Left lobe of liver (tissue), 2 donors: ENCODE measurements at regions not wholly inside any gene's neighbourhood (a gene's known extent, or its start where the extent isn't known, plus 50 kb on each side); places are given as distances from the start of the nearest gene placed in this dataset.
"Not testable (repeated sequence)": the region's sequence is repeated elsewhere in the genome, so short reads cannot be mapped to it uniquely, and the experiment has no call there.

Experiments
- ATAC-seq: fragments of 200-7000 bp; cut with Tn5 transposase; one replicate; pipeline ENCODE4 v1.9.1; 2020; ENCODE audit warnings: mild to moderate bottlenecking, moderate library complexity
- DNase-seq: peaks from one replicate; pipeline ENCODE4 v3.0.0-alpha.2; 2020; ENCODE audit warnings: low spot score
- donor health status: DM: no; HTN: no; CAD: no; lungs with moderate emphysema.
- donor health status: DM: no; HTN: yes; CAD: no.

DNA sequence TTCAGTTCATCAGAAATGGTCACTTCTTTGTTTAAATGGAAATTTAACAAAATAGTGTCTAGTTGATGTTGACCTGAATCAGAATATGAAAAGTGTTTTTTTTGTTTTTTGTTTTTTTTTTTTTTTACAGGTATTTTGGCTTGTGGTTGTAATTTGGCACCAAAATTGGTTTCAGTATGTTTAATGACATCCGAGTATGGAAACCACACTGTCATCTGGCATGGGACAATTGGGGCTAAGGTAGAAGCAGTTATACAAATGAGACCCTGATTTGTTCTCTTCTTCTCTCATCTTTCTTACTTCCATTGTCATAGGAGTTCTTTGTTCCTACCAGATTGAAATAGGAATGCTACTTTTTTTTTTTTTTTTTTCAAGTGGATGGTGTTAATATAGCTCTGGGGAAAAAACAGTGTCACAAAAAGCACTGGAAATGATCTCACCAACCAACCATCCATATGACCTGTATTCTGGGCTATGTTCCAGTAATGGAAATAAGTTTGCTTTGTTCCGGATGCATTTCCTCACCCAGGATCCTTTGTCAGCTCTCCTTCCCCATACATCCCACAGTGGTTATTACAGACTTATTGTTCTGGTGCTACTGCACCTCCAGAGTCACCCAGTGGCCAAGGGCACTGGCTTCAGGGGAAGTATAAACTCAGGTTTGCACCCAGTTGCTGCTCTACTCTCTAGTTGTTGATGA, 95.8 kb downstream of the ATXN3L start:
- DNase-seq (no peak), ATAC-seq (peak; percentile 13)

DNA sequence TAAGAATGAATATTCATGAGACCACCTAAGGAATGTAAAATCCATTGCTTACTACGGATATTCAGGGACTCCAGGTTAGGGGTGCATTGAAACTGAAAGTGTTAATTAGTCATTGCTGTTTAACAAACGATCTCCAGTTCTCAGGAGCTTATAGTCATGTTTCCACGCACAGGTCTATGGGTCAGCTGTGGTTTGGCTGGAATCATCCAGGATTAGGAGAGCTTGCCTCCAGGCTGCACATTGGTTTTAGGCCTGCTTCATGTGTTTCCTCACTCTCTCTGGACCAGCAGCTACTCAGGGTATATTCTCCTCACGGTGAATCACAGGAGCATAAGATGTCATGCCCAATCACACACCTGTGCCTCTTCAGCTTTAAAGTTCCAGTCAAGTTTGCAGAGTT, 98.9 kb downstream of the ATXN3L start:
- DNase-seq (no peak), ATAC-seq (peak; percentile 66)

DNA sequence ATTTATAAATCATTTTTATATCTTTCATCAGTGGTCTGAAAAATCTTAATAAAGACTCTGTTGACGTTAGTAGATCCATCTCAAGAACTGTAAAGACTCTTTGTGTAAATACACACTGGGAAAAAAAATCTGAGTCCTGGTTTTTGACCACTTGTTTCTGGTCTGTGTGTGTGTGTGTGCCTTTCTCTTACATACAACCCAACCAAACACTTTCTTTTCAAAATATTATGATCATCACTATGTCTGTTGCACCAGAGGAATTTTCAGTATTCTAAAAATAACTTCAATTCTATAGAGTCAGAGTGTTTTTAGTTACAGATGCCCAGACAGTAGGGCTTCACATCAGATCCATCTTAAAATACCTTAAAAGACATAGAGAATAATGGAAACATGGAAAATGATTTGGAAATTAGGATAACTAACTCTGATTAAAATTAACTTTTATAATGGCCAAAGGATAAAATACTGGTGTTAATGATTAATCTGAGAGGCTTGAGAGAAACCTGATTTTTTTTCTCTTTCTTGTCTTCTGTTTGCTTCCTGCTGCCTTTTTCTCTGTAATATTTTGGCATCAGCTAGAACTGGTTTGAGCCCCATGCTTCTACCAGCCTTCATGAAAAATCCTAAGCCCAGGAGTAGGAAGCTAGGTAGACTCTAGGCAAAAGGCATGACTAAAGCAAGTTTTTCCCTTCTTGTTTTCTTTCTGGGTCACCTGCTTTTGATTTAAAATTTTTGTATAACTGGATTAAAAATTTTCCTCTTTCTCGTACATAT, 99.7 kb downstream of the ATXN3L start:
- DNase-seq: no peak
- ATAC-seq: peak; percentile 38

DNA sequence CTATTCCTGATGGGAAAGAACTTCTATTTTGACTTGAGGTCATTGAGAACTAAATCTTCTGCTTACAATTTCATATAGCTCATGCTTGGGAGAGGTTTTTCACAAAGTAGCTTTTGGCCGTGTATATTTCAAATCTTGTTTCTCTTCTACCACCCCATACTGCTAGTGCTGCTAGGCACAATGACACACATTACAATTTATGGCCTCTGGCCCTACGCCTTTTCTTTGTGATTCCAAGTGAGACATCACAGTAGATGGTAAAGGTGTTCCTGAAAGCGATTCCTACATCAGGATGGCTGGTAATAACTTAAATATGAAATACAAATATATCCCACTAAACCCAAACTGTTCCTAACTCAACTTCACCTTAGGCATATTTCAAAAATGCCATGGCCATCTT, 101.1 kb downstream of the ATXN3L start:
- no peak for ATAC-seq
- no peak for DNase-seq

DNA sequence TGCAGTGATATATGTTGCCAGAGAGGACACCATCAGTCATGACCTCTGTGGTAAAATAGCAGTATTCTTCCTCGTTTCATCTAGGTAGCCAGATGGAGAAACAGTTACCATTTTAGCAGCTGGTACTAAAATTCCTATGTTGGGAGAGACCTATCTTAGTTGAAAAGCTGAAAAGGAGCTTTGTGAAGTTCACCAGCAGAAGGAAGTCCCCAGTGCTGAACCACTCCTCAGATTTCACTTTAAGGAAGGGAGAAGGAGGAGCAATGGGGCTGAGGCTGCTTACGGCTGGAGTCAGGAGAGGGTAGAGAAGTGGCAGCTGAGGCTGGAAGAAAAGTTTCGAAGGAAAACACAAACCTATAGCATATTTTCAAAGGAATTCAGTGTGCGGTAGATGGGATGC, 103.7 kb downstream of the ATXN3L start:
- ATAC-seq (no peak), DNase-seq (no peak)

DNA sequence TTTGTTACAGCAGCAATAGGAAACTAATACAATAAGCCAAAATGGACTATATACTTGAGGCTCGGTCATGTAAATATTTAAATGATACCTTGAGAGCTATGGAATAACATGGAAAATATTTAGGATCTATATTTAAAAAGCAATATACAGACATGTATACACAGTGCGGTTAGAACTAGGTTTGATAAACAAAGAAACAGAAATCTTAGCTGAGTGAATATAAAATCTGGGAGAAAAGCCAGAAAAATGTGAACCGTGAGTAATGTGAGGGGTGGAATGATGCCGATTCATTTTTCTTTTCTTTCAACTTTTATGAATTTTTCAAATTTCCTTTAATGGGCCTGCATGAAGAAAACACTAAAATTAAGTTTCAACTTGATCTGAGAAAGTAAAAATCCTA, 104.1 kb downstream of the ATXN3L start:
- no peak for DNase-seq
- no peak for ATAC-seq

DNA sequence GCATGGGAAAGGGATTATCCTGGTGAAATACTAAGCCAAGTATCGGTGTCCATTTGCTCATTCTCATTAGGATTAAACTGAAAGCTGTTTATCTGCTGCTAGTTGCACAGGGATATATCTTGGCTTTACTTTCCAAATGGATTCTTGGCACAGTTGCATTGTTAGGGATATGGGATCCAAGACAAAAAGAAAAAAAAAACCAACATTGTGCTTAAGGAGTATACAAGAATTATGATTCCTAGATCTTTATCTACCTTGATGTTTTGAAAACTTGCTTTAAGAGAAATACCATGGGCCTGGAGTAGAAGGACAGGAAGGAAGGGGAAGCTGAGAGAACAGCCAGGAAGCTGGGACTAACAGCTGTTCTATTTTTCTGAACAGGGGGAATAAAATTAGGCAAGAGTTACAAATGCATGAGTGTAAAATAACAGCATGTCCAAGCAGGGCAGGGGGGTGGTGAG, 107.6 kb downstream of the ATXN3L start:
- ATAC-seq (no peak), DNase-seq (no peak)

DNA sequence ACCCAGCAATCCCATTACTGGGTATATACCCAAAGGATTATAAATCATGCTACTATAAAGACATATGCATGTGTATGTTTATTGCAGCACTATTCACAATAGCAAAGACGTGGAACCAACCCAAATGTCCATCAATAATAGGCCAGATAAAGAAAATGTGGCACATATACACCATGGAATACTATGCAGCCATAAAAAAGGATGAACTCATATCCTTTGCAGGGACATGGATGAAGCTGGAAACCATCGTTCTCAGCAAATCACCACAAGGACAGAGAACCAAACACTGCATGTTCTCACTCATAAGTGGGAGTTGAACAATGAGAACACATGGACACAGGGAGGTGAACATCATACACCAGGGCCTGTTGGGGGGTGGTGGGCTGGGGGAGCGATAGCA, 109.7 kb downstream of the ATXN3L start:
- not testable (repeated sequence) for ATAC-seq, DNase-seq

DNA sequence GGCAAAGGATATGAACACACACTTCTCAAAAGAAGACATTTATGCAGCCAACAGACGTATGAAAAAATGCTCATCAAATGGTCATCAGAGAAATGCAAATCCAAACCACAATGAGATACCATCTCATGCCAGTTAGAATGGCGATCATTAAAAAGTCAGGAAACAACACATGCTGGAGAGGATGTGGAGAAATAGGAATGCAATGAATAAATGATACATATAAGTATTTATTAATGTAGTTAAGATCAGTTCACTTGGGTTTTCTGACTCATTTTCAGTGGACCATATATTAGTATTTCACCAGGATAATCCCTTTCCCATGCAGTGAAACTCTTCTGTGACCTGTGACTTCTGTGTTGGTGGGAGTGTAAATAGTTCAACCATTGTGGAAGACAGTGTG, 110.1 kb downstream of the ATXN3L start:
- not testable (repeated sequence) for DNase-seq, ATAC-seq

DNA sequence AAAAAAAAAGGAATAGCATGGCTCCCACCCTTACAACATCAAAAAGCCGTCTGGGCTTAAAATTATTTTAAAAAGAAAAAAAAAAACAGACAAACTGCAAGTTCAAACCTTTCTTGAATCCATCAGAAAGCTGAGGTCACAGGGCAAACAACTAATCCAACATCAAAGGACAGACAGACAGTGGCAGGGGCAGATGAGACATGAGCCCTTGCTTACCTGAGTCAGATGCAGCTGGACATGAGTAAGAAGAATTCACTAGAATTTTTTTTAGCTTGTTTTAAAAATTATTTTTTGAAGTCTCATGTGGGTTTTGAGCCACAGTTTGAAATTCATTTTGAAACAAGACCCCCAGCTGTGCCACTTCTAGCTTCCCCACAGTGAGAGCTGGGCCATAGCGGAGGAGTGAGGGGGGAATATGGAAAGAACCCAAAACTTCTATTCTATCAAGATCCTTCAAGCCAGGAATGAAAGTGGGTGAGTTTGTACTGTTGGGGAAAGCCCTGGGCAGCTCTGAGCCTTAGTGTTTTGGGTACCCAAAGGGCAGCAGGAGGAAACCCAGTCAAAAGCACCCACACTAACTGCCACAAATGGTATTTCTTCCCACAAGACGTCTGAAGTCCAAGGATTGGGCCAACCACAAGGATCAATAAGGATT, 111.4 kb downstream of the ATXN3L start:
- no peak for DNase-seq
- ATAC-seq: no peak

DNA sequence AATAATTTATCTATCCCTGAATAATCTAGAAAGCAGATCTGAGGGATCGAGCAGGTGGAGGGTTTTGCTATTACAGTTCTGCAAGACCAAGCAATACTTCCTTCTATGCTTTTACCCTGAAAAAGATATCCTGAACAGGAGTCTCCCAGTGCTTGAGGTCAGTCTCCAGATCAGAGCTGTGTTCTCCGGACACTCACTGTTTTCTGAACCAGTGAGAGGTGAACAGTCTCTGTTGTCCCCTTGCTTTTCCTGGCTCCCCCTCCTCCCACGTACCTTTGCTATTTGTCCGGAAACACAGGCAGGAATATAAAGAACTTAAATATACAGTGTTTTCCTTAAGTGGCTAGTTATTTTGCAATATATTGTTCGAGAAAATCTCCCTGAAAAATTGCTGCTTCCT, 116.6 kb downstream of the ATXN3L start:
- no peak for DNase-seq

DNA sequence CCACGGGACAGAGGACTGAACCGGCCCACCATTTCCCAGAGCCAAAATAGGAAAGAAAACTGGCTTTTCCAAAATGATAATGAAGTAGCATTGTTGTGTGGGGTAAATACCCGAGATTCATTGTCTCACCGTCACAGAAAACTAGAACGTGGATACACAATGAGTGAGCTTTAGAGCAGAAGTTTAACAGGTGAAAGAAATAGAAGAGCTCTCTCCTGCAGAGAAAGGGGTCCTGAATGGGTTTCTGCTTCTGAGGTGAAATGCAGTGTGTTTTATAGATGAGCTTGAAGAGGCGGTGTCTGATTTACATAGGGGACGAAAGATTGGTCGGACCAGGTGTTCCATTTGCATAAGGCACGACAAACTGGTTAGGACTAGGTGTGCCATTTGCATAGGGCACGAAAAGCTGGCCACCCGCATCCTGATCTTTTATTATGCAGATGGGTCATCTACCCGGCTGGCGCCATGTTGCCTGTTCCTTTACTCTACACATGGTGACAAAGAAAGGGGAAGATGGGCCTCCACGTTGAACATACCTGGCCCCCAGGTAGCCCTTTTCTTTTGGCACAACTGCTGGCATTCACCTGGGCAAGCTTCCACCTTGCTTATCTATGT, 118.1 kb downstream of the ATXN3L start:
- no peak for ATAC-seq
- no peak for DNase-seq

More for the DNA sequence above, 116.6 kb downstream of the ATXN3L start:
- no peak for ATAC-seq

DNA sequence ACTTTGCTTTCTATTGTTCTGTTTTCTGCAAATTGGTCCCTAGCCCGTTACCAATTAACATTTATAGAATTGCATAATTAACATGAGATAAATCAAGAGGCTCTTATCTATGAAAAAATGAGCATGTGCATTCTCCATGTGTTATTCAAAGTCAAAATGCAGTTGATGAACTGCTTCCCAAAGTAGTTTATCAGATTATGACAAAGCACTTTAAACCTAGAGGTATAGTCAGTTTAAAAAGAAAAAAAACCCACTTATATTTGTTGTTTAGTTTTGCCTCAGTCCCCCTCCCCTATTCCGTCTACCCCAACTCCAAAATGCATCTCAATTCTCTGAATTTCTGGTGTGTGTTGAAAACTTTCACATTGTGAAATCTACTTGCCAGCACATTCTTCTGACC, 119.5 kb downstream of the ATXN3L start:
- no peak for DNase-seq
- no peak for ATAC-seq

DNA sequence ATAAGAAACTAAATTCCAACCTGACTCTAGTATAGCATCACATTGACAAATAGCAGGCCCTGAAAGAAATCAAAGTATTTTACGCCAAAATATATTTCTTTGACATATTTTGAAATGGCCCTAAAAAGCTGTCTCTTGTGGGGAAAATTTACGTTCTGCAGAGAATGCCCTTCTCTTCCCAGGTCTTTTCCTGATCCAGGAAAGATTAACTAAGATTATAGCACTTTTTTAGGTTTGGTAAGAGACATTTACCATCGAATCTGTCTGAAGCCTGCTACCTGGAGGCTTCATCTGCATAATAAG, 121.1 kb downstream of the ATXN3L start:
- no peak for ATAC-seq
- no peak for DNase-seq

DNA sequence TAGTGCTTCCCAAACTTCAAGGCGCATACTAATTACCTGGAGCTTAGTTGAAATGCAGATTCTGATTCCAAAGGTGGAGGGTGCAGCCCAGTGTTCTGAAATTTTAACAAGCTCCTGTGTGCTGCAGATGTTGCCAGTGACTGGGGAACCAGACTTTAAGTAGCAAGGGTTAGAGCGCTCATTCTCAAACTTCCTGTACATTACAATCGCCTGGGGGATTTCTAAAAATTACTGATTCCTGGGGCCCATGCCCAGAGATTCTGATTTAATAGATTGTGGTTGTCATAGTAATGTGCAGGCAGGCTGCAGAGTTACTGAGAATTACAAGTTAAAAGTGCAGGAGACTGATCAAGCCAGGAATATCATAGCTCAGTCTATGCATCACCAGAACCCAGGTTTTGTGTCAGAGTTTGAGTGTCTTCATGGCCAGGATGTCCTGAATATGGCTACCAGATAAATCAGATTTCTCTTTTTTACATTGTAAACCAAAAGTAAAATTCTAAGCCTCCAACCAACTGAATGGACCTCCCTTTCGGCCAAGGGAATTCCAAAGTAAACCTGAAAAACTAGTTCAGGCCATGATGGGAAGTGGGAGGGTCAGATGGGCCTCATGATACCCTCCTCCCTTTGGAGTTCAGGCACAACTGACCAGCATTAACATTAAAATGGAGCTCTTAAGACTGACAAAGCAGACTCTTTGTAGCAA, 121.6 kb downstream of the ATXN3L start:
- no peak for ATAC-seq

DNA sequence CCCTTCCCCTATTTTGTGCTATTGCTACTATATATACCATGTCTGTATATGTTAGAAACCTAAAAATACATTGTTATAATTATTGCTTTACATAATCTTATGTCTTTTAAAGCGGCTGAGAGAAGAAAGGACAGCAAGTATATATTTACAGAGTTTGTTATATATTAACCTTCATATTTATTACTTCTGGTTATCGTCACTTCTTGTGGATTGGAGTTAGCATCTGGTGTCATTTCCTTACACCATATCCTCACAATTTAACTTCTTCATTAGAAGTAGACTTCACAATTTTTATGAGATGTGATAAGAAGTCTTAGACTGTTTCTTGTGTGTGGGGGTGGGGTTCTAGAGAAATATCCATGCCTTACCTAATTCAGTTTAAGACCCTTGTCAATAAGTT, 123.1 kb downstream of the ATXN3L start:
- DNase-seq: no peak
- no peak for ATAC-seq

More for the DNA sequence above, 121.6 kb downstream of the ATXN3L start:
- DNase-seq: no peak

DNA sequence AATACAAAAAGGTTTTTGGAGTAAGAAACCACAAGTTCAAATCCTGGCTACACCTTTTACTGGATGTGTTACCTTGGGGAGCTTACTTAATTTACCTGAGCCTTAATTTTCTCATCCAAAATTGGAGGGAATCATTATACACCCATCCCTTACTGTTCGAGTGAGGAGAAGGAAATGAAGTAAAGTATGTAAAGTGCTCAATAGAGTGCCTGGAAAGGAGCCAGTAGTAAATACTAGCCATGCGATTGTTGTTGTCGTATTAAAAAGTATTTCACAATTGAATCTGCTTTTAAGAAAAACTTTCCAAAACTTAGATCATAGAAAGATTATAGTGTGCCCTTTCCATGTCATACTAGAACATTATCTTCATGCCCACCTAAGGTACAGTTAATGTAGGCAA, 124.5 kb downstream of the ATXN3L start:
- ATAC-seq (no peak), DNase-seq (no peak)

DNA sequence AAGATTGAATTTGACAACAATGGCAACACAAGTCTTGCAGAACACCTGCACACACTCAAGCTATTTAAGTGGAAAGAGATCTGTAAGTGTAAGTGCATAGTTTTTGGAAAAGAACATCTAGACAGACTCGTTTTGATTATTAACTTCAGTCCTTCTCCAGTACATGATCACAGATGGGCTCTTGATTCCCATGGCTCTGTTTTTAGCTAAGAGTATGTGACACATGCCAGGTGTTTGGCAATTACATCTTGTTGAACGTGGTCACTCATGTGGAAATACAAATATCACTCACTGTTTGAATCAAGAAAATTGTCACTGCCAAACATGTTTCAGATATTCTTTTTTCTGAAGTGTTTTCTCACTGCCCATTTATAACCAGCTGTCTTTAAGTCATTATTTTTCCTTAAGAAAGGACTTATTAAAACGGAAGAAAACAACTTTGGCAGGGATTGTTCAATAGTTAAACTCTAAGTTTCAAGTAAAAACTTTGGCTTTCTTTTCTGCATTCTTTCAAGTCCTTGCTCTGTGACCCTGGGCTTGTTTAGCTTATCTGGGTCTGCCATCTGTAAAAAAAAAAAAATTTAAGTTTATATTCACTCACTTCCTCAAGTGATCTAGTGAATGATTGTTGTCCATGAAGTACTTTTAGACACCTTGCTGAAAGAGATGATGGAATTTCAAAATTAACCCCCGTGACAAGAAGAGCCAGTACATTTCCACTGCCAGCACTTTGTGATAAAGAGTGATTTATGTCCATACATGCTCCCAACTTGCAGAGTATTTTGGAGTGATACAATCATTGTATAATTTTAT, 125.4 kb downstream of the ATXN3L start:
- ATAC-seq (no peak), DNase-seq (no peak)

DNA sequence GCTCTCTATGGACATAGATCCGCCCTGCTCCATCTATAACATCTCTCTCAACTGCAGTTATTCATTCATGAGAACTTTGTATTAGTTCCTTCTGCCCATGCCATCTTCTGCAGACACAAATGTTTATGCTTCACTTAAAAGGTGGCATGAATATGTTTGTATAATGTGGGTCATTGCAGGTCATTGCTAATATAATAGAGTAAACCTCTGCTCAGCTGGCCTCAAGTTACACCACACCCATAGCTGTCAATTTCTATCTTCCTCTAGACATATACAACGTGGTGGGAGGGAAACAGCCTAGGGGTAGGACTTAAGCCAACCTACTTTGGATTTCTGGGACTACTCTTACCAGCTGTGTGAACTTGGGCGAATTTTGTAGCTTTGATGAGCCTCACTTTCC, 129.8 kb downstream of the ATXN3L start:
- no peak for ATAC-seq

DNA sequence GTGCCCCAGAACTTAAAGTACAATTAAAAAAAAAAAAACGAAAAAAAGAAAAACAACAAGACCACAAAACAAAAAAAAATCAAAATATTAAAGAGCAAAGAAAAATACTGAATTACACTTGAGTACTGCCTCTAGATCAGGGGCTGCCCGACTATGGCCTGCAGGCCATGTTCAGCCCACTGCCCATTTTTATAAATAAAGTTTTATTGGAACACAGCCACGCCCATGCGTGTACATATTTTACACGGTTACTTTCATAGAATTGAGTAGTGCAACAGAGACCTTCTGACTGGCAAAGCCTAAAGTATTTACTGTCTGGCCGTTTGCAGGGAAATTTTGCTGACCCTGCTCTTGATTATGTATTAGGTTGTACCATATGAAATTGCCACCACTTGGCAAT, 130.5 kb downstream of the ATXN3L start:
- ATAC-seq: no peak
- no peak for DNase-seq

More for the DNA sequence above, 129.8 kb downstream of the ATXN3L start:
- DNase-seq: no peak
